ENCODE measurements at regions not wholly inside any gene's neighbourhood (a gene's known extent, or its start where the extent isn't known, plus 50 kb on each side); places are given as distances from the start of the nearest gene placed in this dataset.
A peak's percentile ranks its signal among the peaks of the same experiment; 100 is the strongest.

GRCh38 chr2:228283491-228284171 is 102.1 kb upstream of the SPHKAP start:
- no peak for DNase-seq

GRCh38 chr2:228282376-228282775 is 100.9 kb upstream of the SPHKAP start:
- DNase-seq = no peak

GRCh38 chr2:228273159-228273558 is 91.7 kb upstream of the SPHKAP start:
- no peak for DNase-seq

GRCh38 chr2:228269351-228269750 is 87.9 kb upstream of the SPHKAP start:
- DNase-seq = no peak

- peak; percentile 43 for DNase-seq
Observed at GRCh38 chr2:228268756-228269155, 87.3 kb upstream of the SPHKAP start.

GRCh38 chr2:228268301-228268700 is 86.8 kb upstream of the SPHKAP start:
- DNase-seq = no peak

- no peak for DNase-seq
Observed at GRCh38 chr2:228263156-228263555, 81.7 kb upstream of the SPHKAP start.

- DNase-seq = no peak
Observed at GRCh38 chr2:228261546-228261945, 80.1 kb upstream of the SPHKAP start.

- no peak for DNase-seq
Observed at GRCh38 chr2:228257379-228257778, 75.9 kb upstream of the SPHKAP start.

- DNase-seq = no peak
Observed at GRCh38 chr2:228253752-228254151, 72.3 kb upstream of the SPHKAP start.

GRCh38 chr2:228247335-228247734 is 65.8 kb upstream of the SPHKAP start:
- DNase-seq = no peak

GRCh38 chr2:228245601-228246000 is 64.1 kb upstream of the SPHKAP start:
- peak; percentile 68 for DNase-seq

- DNase-seq = no peak
Observed at GRCh38 chr2:228242591-228242990, 61.1 kb upstream of the SPHKAP start.

GRCh38 chr2:228239907-228240561 is 58.5 kb upstream of the SPHKAP start:
- no peak for DNase-seq

GRCh38 chr2:228239207-228239906 is 57.9 kb upstream of the SPHKAP start:
- no peak for DNase-seq
